ENCODE measurements at regions not wholly inside any gene's neighbourhood (a gene's known extent, or its start where the extent isn't known, plus 50 kb on each side); places are given as distances from the start of the nearest gene placed in this dataset.
A peak's percentile ranks its signal among the peaks of the same experiment; 100 is the strongest.

- peak; percentile 86 to 94 (median 92) for DNase-seq
- Histone ChIP-seq H3K4me3 (peak overlapping the region in 9 of 12 donors; percentile 24 to 46 (median 35)), H3K9me3 (peaks cover 0 to 16% (median 7%) of the 10 kb centered on the region in 12 donors), H3K36me3 (no peaks in the 10 kb centered on the region), H3K27ac (peak overlapping the region in 8 of 12 donors; percentile 49 to 91 (median 70)), H3K27me3 (no peaks in the 10 kb centered on the region), H3K4me1 (peaks cover 0 to 54% (median 22%) of the 10 kb centered on the region in 12 donors)
- WGBS, 4 donors, result 3% methylated on average over 27 to 39 of the region's 39 CpGs
- TF ChIP-seq CTCF (IDR thresholded peaks at IDR 0.05), result peak; percentile 76 to 91 (median 86)
- TF ChIP-seq POLR2A (IDR thresholded peaks at IDR 0.05), result no peak
- intact Hi-C loops (cut with DNase I), result loop anchor here (1.0 to 10.0 kb wide), 12 partner anchors 26 to 352 kb away; partner anchors contain the start of genes CAPN10 (in 1 of the 10), DUSP28 (in 1 of the 10) and RNPEPL1 (in 1 of the 10)
- peak; percentile 77 to 83 (median 78) for ATAC-seq
These were observed 92.8 kb upstream of the OTOS start for GRCh38 chr2:240232961-240233884.

GRCh38 chr2:240233885-240234502, 93.5 kb upstream of the OTOS start:
- no peaks in the 10 kb centered on the region for H3K36me3 ChIP-seq
- ATAC-seq (peak in 1 of 4 donors; percentile 1), DNase-seq (peak in 3 of 5 donors; percentile 12 to 44 (median 19))
- TF ChIP-seq CTCF (IDR thresholded peaks at IDR 0.05), result no peak
- TF ChIP-seq POLR2A (IDR thresholded peaks at IDR 0.05), result no peak
- H3K9me3 ChIP-seq, result peaks cover 0 to 13% (median 5%) of the 10 kb centered on the region in 12 donors
- H3K4me3 ChIP-seq, result no peak overlapping the region
- H3K4me1 ChIP-seq, result peaks cover 0 to 54% (median 22%) of the 10 kb centered on the region in 12 donors
- peak overlapping the region in 11 of 12 donors; percentile 12 to 91 (median 55) for H3K27ac ChIP-seq
- WGBS, 4 donors, result 39 to 43% (median 40%) methylated on average over 12 to 15 of the region's 15 CpGs
- intact Hi-C loops (cut with DNase I), result loop anchor here (1.0 to 10.0 kb wide), 13 partner anchors 25 to 351 kb away; partner anchors contain the start of genes CAPN10 (in 1 of the 10), DUSP28 (in 1 of the 10) and RNPEPL1 (in 1 of the 10)
- no peaks in the 10 kb centered on the region for H3K27me3 ChIP-seq

GRCh38 chr2:240234503-240234951, 94.1 kb upstream of the OTOS start:
- Histone ChIP-seq H3K27ac (peak overlapping the region in 11 of 12 donors; percentile 12 to 91 (median 55)), H3K4me3 (no peak overlapping the region), H3K9me3 (peaks cover 0 to 8% (median under 1%) of the 10 kb centered on the region in 12 donors), H3K4me1 (peaks cover 0 to 54% (median 22%) of the 10 kb centered on the region in 12 donors), H3K27me3 (no peaks in the 10 kb centered on the region), H3K36me3 (no peaks in the 10 kb centered on the region)
- 51 to 67% (median 60%) methylated on average over 6 to 8 of the region's 8 CpGs for WGBS, 4 donors
- DNase-seq (peak in 3 of 5 donors; percentile 5 to 25 (median 12)), ATAC-seq (no peak)
- intact Hi-C loops (cut with DNase I), result loop anchor here in 7 of 10 donors (2.0 to 10.0 kb wide), 7 partner anchors 60 to 350 kb away; partner anchors contain the start of genes CAPN10 (in 1 of the 7), DUSP28 (in 1 of the 7) and RNPEPL1 (in 1 of the 7)
- TF ChIP-seq CTCF (IDR thresholded peaks at IDR 0.05) (no peak), POLR2A (IDR thresholded peaks at IDR 0.05) (no peak)

All from heart left ventricle (tissue), 16 donors.